GM19240 (cell line): ENCODE measurements at regions not wholly inside any gene's neighbourhood (a gene's known extent, or its start where the extent isn't known, plus 50 kb on each side); places are given as distances from the start of the nearest gene placed in this dataset.
A peak's percentile ranks its signal among the peaks of the same experiment; 100 is the strongest.
"Not testable (repeated sequence)": the region's sequence is repeated elsewhere in the genome, so short reads cannot be mapped to it uniquely, and the experiment has no call there.

Experiments used
- DNase-seq: peaks from one replicate; pipeline ENCODE4 v3.0.0; 2011; ENCODE audit warnings: low spot score; ENCODE audit not compliant: insufficient read length

DNA sequence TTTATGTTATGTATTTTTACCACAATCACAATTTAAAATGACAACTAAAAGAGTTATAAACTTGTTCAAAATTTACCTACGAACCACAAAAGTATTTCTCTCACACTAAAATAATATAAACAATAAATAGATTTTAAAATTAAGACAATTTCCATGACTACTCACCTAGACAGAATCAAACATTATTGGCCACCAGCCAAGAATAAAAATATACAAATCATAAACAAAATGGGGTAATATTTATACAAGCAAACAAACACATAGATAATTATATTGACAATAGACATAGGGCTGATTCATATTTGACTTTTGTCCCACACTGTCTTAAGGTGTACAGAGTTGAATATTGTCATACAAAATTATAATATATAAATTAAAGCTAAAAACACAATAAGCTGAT lies 119.6 kb upstream of the ZNF92 start:
- DNase-seq = no peak

DNA sequence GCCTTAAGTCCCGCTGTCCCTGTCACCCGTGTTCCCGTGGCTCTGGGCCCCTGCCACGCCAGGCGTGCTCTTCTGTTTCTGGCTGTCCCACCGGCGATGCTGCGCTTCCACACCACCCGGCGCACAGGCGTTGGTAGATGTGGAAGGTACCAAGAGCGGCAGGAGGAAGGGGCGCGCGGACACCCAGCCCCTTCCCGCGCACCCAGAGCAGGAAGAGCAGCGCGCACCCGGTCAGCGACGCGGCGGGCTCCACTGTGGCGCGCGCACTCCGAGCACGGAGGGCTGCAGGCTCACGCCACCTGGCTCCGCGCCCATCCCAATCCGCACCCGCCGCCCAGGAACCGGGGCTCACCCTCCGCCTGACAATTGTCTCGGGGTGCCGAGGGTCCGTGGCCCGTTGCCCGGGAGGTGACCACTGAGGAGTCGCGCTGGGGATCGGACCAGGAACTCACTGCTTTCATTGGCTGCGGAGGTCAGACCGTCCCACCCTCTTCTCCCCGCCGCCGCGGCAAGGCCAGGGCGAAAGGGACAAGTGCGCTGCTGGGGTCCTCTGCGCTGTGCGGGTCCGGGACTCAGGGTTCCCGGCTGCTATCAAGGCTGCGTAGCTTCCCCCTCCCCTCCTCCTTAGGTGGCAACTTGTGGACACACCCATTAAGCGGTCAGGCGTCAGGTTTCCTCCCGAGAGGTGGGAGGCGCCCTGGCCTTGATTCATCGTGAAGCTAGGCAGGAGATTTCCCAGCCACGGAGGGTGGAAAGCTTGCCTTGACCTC lies 121.6 kb upstream of the ZNF92 start:
- DNase-seq = no peak

- no peak for DNase-seq
Observed at GRCh38 chr7:65250697-65251395, 122.8 kb upstream of the ZNF92 start.

GRCh38 chr7:65250216-65250615 lies 123.4 kb upstream of the ZNF92 start:
- no peak for DNase-seq

DNA sequence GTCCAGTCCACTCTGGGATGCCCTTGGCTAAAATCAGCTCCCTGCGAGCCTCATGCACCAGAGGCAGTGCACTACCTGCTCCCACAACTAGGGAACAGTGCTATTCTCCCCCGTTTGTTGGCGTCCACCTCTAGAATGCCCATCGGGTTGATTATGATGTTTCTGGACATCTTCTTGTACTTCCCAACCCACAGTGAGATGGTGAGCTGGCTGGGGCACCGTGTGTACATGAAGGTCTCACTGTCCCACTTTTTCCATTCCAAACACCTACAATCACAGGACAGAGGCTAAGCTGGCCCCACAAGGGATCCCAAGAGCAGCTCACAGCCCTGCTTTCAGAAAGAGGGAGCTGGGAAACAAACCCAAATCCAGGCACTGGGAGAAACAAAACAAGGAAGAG lies 126.2 kb upstream of the ZNF92 start:
- no peak for DNase-seq

DNA sequence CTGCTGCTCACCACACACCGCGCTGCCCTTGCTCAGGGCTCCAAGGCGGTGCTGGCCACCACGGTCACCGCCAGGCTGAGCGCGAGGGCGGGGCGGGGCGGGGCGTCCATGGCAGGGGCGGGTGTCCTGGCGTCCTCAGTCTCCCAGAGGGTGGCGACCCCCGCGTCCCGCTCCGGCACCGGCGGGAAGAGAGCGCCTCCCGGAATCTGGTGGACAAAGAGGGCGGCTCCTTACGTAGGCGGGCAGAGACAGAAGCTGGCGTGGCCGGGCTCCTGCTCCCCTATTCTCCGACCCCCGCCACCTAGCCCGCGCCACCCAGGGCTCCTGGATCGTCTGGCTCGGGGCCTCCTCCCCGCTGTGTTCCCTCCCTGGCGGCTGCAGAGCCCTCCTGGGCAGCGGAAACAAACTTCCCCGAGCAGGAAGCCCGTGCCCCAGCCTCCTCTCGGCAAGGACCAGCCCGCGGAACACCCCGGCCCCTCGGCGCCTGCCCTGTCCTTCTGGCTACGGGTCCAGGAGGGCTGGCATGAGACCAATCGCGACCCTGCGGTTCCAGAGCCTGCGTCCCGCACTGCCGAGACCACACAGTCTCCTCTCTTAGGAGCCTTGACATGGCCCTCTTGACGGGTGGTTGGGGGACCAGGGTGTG lies 133.8 kb upstream of the ZNF92 start:
- DNase-seq = no peak

DNA sequence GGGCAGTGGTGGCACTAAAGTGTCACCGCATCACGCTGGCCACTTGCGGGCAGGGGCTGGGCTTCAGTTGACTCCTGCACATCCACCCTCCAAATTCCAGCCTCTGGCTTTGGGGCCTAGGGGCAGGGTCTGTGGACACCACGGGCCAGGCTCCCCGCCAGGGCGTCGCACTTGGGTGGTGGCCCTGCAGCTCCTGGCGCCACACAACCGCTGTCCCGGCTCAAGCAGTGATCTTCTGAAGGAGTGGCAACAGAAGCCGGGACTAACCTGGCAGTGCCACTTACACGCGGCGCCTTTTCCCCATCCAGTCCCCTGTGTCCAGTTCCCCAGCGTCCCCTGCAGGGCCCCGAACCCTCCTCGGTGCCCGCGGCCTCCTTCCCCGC lies 134.3 kb upstream of the ZNF92 start:
- DNase-seq = no peak

DNA sequence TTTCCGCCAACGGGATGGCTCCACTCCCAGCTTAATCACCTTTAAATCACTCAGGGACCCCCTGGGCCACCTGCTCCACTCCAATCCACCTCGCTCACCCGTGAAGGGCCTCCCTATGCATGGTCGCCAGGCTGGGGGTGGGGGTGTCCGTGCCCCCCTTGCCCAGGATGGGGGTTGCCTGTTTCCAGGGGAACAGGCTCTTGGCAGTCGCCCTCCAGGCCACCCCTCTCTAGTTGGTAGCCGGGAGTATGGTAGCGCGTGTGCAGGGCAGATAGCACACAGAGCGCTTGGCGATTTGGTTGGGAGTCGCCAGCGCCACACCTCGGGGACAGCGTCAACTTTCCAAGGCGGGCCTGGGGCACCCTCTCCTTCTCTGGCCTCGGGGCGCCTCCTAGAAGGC lies 134.9 kb upstream of the ZNF92 start:
- DNase-seq = no peak

DNA sequence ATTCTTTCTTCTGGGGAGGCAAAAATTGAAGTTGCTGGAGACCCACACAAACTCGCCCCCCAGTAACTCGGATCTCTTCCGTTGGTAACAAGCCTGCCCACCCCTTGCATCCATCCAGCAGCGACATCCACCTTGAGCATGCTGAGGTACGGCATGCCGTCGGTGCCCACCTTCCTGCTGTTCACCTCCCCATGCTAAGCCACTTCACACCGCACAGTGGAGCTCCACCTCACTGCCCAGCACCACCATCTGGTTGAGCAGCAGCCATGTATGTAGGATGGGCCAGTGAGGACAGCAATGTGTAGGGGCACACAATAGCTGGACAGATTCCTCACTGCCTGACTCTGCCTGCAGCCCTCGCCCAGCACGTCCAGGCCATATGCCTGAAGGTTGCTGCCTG lies 138.1 kb upstream of the ZNF92 start:
- DNase-seq = no peak

GRCh38 chr7:65233409-65234034 lies 140.1 kb upstream of the ZNF92 start:
- DNase-seq = no peak

GRCh38 chr7:65230231-65230630 lies 143.4 kb upstream of the ZNF92 start:
- DNase-seq = no peak

DNA sequence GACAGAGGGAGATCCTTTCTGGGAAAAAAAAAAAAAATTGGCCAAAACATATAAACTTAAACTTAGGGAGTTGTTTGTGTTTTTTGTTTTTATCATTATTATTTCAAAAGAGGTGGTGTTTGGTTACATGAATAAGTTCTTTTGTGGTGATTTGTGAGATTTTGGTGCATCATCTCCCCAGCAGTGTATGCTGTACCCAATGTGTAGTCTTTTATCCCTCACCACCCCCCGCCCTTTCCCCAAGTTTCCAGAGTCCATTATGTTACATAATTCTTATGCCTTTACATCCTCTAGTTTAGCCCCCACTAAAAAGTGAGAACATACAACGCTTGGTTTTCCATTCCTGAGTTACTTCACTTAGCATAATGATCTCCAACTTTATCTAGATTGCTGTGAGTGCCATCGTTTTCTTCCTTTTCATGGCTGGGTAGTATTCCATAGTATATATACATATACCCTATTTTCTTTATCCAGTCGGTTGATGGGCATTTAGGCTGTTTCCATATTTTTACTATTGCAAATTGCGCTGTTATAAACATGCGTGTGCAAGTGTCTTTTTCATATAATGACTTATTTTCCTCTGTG lies 148.1 kb upstream of the ZNF92 start:
- no peak for DNase-seq

DNA sequence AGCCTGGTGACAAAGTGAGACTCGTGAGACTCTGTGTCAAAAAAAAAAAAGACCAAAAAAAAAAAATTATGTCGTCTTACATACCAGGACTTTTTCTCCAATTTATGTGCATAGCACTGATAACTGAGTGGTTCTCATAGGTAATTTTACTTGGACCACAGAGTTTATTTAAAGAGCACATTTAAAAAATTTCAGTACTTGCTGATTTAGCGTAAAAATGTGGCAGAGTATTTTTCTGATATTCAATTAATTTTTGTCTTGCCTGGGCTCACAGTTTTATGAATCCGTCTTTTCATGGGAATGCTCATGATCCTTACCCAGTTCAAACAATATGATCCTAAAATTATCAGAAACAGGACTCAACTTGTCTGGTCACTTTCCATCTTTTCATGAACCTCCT lies 151.0 kb upstream of the ZNF92 start:
- no peak for DNase-seq

- no peak for DNase-seq
Observed at GRCh38 chr7:65221683-65222082, 152.0 kb upstream of the ZNF92 start.

DNA sequence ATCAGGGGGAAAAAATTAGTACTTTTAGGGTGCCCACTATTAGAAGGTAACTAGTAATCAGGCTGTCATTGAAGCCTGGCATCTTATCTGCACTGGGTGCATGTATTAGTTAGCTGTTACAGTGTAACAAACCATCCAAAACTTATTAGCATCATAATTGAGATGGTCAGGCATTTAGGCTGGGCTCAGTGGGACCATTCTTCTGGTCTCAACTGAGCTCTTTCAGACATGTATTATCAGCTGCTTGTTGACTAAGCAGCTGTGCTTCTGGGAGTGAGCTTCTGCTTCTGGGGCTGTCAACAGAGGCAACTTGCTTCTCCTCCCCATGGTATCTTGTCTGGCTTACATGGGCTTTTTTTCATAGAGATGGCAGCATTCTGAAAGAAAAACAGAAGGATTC lies 154.0 kb upstream of the ZNF92 start:
- DNase-seq = no peak

DNA sequence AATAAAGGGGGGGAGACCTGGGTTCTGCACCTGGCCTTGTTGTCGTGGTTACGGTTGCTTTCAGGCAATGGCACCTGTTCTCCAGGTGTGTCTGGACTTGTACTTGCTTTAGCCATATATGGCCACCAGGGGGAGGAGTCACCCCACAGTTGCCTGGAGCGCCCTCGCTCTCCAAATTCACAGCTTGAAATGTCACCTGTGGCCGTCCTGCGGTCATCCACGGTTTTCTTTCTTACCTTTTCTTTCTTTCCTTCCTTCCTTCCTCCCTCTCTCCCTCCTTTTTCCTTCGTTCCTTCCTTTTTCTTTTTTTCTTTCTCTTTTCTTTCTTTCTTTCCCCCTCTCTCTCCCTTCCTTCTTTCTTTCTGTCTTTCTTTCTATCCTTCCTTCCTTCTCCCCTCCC lies 157.2 kb upstream of the ZNF92 start:
- DNase-seq = peak; percentile 8

DNA sequence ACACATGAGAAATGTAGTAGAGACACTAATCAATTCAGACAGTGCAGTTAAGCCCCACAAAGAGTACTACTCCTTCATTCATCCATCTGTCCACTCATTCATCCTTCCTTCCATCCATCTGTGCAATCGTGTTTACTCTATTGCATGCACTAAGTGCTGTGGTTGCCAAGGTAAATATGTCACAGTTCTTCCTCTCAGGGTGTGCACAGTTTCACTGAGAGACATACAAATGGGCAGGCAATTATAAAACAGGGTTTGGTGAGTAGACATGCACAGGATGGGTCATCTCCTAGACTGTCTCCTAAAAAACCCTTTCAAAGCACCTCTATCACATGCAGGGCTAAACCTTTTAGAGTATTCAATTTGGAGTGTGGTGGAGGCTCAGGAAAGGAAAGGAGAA lies 160.4 kb upstream of the ZNF92 start:
- not testable (repeated sequence) for DNase-seq

DNA sequence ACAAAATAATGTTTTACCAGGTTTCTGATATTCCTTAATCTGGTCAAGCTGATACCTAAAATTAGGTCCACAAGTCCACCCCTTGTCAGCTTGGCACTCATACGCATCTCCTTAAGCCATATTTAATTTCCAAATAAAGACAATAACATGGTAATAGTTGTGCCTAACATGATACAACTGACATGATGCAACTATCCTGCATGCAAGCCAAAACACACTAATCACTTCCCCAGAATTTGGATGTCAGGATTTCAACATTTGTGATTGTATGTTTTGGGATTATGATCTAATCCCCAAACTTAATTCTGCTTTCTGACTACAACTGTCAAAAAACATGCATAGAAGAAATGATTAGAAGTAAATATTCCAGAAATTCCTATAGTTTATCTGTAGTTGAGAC lies 174.4 kb upstream of the ZNF92 start:
- DNase-seq = not testable (repeated sequence)

- DNase-seq = not testable (repeated sequence)
Observed at GRCh38 chr7:65193334-65194058, 180.2 kb upstream of the ZNF92 start.

DNA sequence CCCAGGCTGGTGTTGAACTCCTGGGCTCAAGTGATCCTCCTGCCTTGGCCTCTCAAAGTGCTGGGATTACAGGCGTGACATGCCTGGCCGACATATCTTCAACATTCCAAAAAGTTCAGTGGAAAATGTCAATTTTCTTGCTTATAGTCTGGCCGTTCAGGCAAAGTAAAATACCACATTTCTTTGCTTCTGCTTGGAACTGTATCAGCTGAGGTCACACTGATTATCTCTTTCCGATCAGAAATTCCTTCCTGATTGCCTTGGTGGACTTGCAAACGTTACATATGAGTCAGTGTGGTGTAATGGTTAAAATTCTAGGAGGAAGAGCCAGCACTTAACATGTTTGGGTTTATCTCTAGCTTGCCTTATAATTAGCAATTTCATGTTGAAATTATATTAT lies 170.6 kb upstream of the ERV3-1 start:
- DNase-seq = not testable (repeated sequence)

GRCh38 chr7:65150105-65150504 lies 143.6 kb upstream of the ERV3-1 start:
- DNase-seq = not testable (repeated sequence)
